ENCODE measurements at regions not wholly inside any gene's neighbourhood (a gene's known extent, or its start where the extent isn't known, plus 50 kb on each side); places are given as distances from the start of the nearest gene placed in this dataset.

GRCh38 chr10:29026802-29027580, 261.9 kb upstream of the LYZL1 start:
- Histone ChIP-seq H3K27me3 (ENCODE audit: control insufficient read depth, insufficient read depth, low read length) (peaks cover 13% of the 10 kb centered on the region), H3K9me3 (ENCODE audit: control insufficient read depth, insufficient read depth, low read length) (no peaks in the 10 kb centered on the region), H3K4me3 (ENCODE audit: low read depth, low read length) (no peak overlapping the region), H3K27ac (ENCODE audit: low read depth, low read length) (no peak overlapping the region)
- ChIA-PET CTCF (no interaction called here), POLR2A (no interaction called here)
- DNase-seq (ENCODE audit: low read depth, low spot score) = no peak
- TF ChIP-seq, protein P1, sequence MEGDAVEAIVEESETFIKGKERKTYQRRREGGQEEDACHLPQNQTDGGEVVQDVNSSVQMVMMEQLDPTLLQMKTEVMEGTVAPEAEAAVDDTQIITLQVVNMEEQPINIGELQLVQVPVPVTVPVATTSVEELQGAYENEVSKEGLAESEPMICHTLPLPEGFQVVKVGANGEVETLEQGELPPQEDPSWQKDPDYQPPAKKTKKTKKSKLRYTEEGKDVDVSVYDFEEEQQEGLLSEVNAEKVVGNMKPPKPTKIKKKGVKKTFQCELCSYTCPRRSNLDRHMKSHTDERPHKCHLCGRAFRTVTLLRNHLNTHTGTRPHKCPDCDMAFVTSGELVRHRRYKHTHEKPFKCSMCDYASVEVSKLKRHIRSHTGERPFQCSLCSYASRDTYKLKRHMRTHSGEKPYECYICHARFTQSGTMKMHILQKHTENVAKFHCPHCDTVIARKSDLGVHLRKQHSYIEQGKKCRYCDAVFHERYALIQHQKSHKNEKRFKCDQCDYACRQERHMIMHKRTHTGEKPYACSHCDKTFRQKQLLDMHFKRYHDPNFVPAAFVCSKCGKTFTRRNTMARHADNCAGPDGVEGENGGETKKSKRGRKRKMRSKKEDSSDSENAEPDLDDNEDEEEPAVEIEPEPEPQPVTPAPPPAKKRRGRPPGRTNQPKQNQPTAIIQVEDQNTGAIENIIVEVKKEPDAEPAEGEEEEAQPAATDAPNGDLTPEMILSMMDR (IDR thresholded peaks at IDR 0.05; ENCODE audit: low read depth, low read length) = no peak

- H3K27me3 ChIP-seq (ENCODE audit: control insufficient read depth, insufficient read depth, low read length) = peaks cover 13% of the 10 kb centered on the region
- H3K27ac ChIP-seq (ENCODE audit: low read depth, low read length) = no peak overlapping the region
- TF ChIP-seq, protein P1 (IDR thresholded peaks at IDR 0.05; ENCODE audit: low read depth, low read length) = no peak
- ChIA-PET POLR2A (no interaction called here), CTCF (no interaction called here)
- no peak overlapping the region for H3K4me3 ChIP-seq (ENCODE audit: low read depth, low read length)
- DNase-seq (ENCODE audit: low read depth, low spot score) = no peak
- H3K9me3 ChIP-seq (ENCODE audit: control insufficient read depth, insufficient read depth, low read length) = no peaks in the 10 kb centered on the region
Measured at GRCh38 chr10:29028486-29028885, 260.4 kb upstream of the LYZL1 start.

- Histone ChIP-seq H3K27me3 (ENCODE audit: control insufficient read depth, insufficient read depth, low read length) (peaks cover 13% of the 10 kb centered on the region), H3K27ac (ENCODE audit: low read depth, low read length) (no peak overlapping the region), H3K9me3 (ENCODE audit: control insufficient read depth, insufficient read depth, low read length) (no peaks in the 10 kb centered on the region), H3K4me3 (ENCODE audit: low read depth, low read length) (no peak overlapping the region)
- DNase-seq (ENCODE audit: low read depth, low spot score) = no peak
- TF ChIP-seq, protein P1 (IDR thresholded peaks at IDR 0.05; ENCODE audit: low read depth, low read length) = no peak
- ChIA-PET CTCF (interaction anchor here (1.0 kb wide), 1 partner anchor 274 kb away, joined by 4 read pairs; no protein-coding TSS in a partner anchor), POLR2A (no interaction called here)
Measured at GRCh38 chr10:29030900-29031299, 258.0 kb upstream of the LYZL1 start.

DNA sequence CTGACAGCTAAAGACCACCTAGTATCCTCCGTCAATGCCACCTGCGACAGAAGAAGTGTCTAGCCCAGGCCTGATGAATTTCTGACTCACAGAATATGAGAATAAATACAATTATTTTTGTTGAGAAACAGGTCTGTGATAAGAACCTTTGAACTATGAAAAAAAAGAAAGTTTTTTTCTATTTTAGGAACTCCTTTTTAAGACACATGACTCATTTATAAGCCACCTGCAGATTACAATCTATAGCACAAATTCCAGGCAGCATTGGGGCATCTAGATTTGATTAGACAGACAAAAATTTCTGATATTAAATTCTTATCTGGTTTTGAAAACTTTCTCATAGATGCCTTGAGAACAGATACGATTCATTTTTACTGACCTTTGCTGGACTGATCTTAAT, 256.7 kb upstream of the LYZL1 start:
- POLR2A ChIA-PET = no interaction called here
- CTCF ChIA-PET = no interaction called here

More for the DNA sequence above, 256.7 kb upstream of the LYZL1 start:
- TF ChIP-seq, protein P1 (IDR thresholded peaks at IDR 0.05; ENCODE audit: low read depth, low read length) = no peak
- H3K27me3 ChIP-seq (ENCODE audit: control insufficient read depth, insufficient read depth, low read length) = peaks cover 13% of the 10 kb centered on the region
- no peak for DNase-seq (ENCODE audit: low read depth, low spot score)
- no peaks in the 10 kb centered on the region for H3K9me3 ChIP-seq (ENCODE audit: control insufficient read depth, insufficient read depth, low read length)
- no peak overlapping the region for H3K27ac ChIP-seq (ENCODE audit: low read depth, low read length)
- no peak overlapping the region for H3K4me3 ChIP-seq (ENCODE audit: low read depth, low read length)
